GM19397 (cell line): ENCODE measurements at regions not wholly inside any gene's neighbourhood (a gene's known extent, or its start where the extent isn't known, plus 50 kb on each side); places are given as distances from the start of the nearest gene placed in this dataset.

Source experiments
- ATAC-seq: cut with Tn5 transposase; IDR thresholded peaks from one replicate; pipeline ENCODE4 v1.9.1; 2021; ENCODE audit warnings: mild to moderate bottlenecking, moderate library complexity; ENCODE audit not compliant: unreplicated experiment

DNA sequence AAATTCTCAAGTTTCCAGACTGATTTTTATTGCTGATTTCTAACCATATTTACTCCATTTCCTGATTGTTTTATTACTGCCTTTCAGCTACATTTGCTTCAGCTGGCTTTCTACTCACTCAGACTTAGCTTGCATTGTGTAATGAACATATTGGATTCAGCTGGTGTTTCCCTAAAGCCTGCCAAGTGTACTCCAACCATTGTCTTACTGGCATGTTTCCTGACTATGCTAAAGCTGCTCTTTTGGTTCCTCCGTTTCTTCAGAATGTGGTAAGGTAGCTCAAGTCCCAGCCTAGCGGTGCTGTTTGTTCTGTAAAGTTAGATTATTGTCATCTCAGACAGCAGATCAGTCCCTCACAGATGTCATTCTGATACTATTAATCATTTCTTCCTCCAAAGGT lies 53.1 kb upstream of the GLRA2 start:
- ATAC-seq = no peak

GRCh38 chrX:14449773-14450172 lies 79.6 kb upstream of the GLRA2 start:
- ATAC-seq = no peak

- ATAC-seq = no peak
Observed at GRCh38 chrX:14448406-14448805, 80.9 kb upstream of the GLRA2 start.

GRCh38 chrX:14440106-14440505 lies 89.2 kb upstream of the GLRA2 start:
- ATAC-seq = no peak

DNA sequence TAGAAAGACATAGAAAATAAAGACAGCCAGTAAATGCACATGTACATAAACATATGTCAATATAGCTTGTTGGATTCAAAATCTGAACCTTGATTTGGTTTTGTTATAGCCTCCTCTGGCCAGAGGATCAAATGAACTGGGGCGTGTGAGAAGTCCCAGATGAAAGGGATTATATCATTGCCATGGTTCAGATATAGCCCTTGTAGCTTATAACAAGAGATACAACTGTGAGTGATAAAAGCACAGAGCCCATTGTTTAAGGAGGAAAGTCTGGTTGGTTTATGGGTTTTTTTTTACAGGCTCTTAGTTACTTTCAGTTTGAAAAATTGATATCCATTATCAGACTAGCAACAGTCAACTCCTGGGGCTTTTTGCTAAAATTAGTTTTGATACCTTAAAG lies 101.7 kb upstream of the GLRA2 start:
- no peak for ATAC-seq

GRCh38 chrX:14420841-14421240 lies 108.5 kb upstream of the GLRA2 start:
- ATAC-seq = no peak

- ATAC-seq = no peak
Observed at GRCh38 chrX:14412686-14413085, 116.7 kb upstream of the GLRA2 start.

DNA sequence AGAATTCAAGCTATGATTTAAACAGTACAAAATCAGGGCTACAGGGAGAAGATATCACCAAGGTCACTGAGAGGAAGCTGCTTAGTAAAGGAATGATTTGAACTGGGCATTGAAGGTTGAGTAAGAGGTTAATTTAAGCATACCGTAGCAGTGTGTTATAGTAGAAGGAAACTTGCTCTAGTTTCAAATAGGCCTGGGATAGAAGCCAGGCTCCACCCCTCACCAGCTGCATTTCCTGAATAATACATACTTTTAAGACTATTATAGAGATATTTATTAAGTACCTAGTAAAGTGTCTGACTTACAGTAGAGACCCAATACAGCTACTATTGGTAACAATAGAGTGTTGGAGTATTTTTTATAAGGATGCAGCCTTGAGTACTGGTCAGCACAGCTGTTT lies 118.0 kb upstream of the GLRA2 start:
- no peak for ATAC-seq

DNA sequence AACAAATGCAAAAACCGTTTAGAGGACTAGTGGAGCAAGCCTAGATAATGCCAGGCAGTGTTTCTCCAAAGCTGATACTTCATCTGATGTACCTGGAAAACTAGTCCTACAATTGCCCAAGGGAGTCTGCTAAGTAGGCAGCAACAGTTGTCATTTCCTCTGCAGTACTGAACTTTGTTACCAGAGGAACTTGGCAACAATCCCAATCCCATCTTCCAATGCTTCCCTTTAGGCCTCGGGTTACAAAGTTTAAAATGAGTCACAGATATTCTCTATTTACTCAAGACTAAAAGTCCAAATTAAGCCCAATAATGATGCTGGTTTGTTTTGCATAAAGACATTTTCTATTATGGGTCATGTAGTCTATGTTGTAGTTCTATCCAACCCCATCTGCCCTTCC lies 120.0 kb upstream of the GLRA2 start:
- no peak for ATAC-seq

GRCh38 chrX:14406225-14406624 lies 123.1 kb upstream of the GLRA2 start:
- no peak for ATAC-seq

- no peak for ATAC-seq
Observed at GRCh38 chrX:14398725-14399124, 130.6 kb upstream of the GLRA2 start.

DNA sequence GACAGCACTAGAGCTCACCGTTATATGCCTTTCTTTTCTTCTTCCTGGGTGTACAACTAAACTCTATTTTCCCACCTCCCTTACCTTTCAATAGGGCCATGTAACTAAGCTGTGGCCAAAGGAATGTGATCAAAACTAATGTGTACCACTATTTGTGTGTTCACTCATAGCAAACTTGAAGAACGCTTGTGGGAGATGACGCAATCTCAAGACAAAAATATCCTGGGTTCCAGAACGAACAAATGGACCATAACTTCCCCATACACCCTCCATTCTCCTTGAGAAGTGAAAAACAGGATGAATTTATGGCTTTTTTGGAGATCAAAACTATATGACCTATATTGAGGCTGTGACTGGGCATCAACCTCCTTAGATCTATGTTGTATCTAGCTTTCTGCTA lies 139.7 kb upstream of the GLRA2 start:
- ATAC-seq = no peak

- ATAC-seq = no peak
Observed at GRCh38 chrX:14386981-14387380, 142.4 kb upstream of the GLRA2 start.

- no peak for ATAC-seq
Observed at GRCh38 chrX:14380044-14380443, 149.3 kb upstream of the GLRA2 start.

DNA sequence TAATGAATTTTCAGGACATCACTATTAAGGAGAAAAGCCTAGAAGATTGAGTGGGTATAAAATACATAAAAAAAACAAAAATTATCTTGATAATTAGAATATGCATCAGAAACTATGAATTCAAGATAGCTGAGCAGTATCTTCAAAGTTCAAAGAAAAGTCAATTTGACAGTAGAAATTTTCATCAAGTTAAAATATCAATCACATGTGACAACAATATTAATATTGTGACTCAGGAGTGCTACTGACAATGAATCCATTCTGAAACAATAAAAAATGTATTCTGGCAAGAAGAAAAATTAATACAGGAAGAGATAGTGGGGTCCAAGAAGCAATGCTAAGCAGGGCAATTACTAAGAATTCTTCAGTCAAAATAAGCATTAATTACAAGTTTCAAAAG lies 151.9 kb upstream of the GLRA2 start:
- ATAC-seq = no peak

DNA sequence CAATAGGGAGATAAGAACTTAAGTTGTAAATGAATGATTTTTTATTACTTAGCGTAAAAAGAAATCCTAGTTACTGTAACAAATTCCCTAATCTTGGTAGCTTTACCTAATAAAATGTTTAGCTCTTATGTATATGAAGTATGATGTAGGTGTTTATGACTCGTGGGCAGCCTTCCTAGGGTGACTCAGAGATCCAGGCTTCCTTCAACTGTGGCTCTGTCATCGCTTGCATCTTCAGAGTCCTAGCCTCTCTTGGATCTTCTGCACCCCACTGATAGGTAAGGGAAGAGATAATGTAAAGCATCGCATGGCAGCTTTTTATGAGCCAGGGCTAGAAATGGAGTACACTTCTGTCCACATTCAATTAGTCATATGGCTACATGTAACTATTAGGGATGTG lies 165.6 kb upstream of the GLRA2 start:
- no peak for ATAC-seq

DNA sequence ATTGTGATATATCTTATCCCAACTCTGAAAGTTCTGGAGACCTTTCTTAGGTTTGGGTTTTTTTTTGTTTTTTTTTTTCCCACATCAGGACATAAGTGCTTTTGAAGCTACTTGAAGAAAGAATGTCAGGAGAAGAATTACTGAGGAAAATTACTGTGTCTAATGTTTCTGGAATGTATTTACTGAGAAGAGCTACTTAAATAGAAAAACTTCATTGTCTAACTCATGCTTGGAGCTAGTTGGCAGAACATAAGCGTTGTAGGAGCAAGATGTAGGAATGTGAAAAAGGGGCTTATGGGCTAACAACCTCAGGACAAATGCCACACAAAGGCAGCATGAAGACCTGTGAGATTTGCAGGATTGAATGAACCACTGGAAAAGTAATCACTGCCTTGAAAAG lies 166.6 kb upstream of the GLRA2 start:
- ATAC-seq = no peak

DNA sequence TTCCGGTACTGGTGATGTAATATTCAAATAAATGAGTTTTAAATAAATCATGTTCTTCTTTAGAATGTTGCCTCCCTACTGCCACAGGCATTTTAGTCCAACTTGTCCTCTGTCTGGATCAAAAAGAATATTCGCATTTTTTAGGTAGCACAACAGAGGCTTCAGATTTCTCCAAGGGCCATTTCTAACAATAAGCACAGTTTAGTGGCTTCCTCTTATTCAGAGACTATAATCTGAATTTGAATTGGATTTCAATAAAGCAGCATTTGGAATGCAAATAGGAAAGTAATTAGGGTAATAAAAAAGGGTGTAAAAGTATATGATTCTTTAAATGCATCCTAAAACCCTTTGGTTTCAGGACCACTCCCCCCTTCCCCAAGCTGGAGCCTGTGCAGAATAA lies 167.9 kb upstream of the GLRA2 start:
- ATAC-seq = no peak

GRCh38 chrX:14359727-14360126 lies 169.6 kb upstream of the GLRA2 start:
- no peak for ATAC-seq

DNA sequence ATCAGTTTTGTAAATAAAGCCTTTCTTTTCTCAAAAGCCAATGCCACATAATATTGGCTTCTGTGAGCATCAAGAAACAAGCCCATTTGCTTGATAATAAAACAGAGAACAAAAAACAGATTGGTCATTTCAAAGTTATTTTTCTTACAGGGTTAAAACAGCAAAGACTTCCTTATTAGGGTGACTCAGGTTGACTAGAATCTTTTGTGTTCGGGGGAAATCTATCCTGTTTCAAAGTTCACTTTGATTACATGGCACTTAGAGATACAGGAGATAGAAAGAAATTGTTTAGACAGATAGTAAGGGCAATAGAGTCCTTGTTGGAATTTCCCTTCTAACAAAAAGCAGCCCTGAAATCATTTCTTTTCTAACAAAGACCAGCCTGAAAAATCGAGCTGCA lies 170.0 kb upstream of the GLRA2 start:
- ATAC-seq = no peak

- no peak for ATAC-seq
Observed at GRCh38 chrX:14357314-14357713, 172.0 kb upstream of the GLRA2 start.

GRCh38 chrX:14356401-14356800 lies 172.9 kb upstream of the GLRA2 start:
- ATAC-seq = no peak

- no peak for ATAC-seq
Observed at GRCh38 chrX:14355556-14355955, 173.8 kb upstream of the GLRA2 start.

GRCh38 chrX:14354521-14354920 lies 174.8 kb upstream of the GLRA2 start:
- ATAC-seq = no peak
